ENCODE measurements at regions not wholly inside any gene's neighbourhood (a gene's known extent, or its start where the extent isn't known, plus 50 kb on each side); places are given as distances from the start of the nearest gene placed in this dataset.
A peak's percentile ranks its signal among the peaks of the same experiment; 100 is the strongest.

DNA sequence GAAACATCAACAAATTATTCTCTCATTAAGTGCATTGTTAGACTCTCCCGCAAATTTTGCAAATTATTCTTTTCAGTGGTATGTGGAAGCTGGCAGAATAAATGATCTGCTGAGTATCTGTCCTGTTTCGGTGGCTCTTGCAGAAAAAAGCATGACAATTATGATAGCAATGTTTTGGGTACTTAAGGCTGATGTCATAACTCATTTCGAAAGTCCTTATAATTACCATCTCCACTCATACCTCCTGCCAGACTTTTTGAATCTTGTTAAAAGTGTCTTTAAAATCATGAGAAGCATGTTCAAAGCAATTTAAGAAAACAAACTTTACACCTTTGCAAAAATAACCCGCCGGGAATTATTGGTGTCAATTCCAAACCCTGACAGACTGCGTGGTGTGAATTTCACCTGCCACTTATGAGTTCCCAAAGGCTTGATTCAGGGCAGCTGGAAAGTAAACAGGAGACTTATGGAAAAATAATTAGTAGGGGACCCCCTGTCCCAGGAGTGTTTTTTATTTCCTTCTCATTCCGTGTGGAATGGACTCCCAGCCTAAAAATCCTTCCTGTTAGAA lies 87.6 kb upstream of the E2F3 start:
- no TSS peak for BruUV-seq (replicated peaks)
- DNase-seq (ENCODE audit: low spot score): no peak
- intact Hi-C loops (cut with micrococcal nuclease; ENCODE audit: unreplicated experiment): no loop called here
- H3K4me3 ChIP-seq (ENCODE audit: low read depth, low read length, poor library complexity, severe bottlenecking): no peak overlapping the region
- POLR2A ChIA-PET (ENCODE audit: low non-redundant PET): no interaction called here
- peaks cover 3% of the 10 kb centered on the region for H3K4me1 ChIP-seq (ENCODE audit: insufficient read depth, low read length, poor library complexity, severe bottlenecking)
- CTCF ChIA-PET: no interaction called here
- no peaks in the 10 kb centered on the region for H3K9me3 ChIP-seq (ENCODE audit: low read depth, low read length, poor library complexity, severe bottlenecking)
- TF ChIP-seq, protein P1, sequence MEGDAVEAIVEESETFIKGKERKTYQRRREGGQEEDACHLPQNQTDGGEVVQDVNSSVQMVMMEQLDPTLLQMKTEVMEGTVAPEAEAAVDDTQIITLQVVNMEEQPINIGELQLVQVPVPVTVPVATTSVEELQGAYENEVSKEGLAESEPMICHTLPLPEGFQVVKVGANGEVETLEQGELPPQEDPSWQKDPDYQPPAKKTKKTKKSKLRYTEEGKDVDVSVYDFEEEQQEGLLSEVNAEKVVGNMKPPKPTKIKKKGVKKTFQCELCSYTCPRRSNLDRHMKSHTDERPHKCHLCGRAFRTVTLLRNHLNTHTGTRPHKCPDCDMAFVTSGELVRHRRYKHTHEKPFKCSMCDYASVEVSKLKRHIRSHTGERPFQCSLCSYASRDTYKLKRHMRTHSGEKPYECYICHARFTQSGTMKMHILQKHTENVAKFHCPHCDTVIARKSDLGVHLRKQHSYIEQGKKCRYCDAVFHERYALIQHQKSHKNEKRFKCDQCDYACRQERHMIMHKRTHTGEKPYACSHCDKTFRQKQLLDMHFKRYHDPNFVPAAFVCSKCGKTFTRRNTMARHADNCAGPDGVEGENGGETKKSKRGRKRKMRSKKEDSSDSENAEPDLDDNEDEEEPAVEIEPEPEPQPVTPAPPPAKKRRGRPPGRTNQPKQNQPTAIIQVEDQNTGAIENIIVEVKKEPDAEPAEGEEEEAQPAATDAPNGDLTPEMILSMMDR (conservative IDR thresholded peaks at IDR 0.05; ENCODE audit: low read depth, low read length): no peak
- no peak for TF ChIP-seq EZH2 (IDR thresholded peaks at IDR 0.05; ENCODE audit: borderline replicate concordance, low read depth, low read length, poor library complexity, severe bottlenecking)
- no peak overlapping the region for H3K27ac ChIP-seq (ENCODE audit: low read depth, low read length, poor library complexity, severe bottlenecking)
- no peaks in the 10 kb centered on the region for H3K36me3 ChIP-seq (ENCODE audit: insufficient read depth, low read length, poor library complexity, severe bottlenecking)
- H3K27me3 ChIP-seq (replicated peaks; ENCODE audit: insufficient read depth, low read depth, low read length, poor library complexity): peaks cover 7% of the 10 kb centered on the region

- no TSS peak for BruUV-seq (replicated peaks)
- Histone ChIP-seq H3K36me3 (ENCODE audit: insufficient read depth, low read length, poor library complexity, severe bottlenecking) (no peaks in the 10 kb centered on the region), H3K27ac (ENCODE audit: low read depth, low read length, poor library complexity, severe bottlenecking) (no peak overlapping the region), H3K9me3 (ENCODE audit: low read depth, low read length, poor library complexity, severe bottlenecking) (no peaks in the 10 kb centered on the region), H3K27me3 (replicated peaks; ENCODE audit: insufficient read depth, low read depth, low read length, poor library complexity) (peaks cover 7% of the 10 kb centered on the region), H3K4me1 (ENCODE audit: insufficient read depth, low read length, poor library complexity, severe bottlenecking) (peaks cover 3% of the 10 kb centered on the region), H3K4me3 (ENCODE audit: low read depth, low read length, poor library complexity, severe bottlenecking) (no peak overlapping the region)
- intact Hi-C loops (cut with micrococcal nuclease; ENCODE audit: unreplicated experiment): no loop called here
- CTCF ChIA-PET: no interaction called here
- TF ChIP-seq EZH2 (IDR thresholded peaks at IDR 0.05; ENCODE audit: borderline replicate concordance, low read depth, low read length, poor library complexity, severe bottlenecking): no peak
- TF ChIP-seq, protein P1 (conservative IDR thresholded peaks at IDR 0.05; ENCODE audit: low read depth, low read length): no peak
- POLR2A ChIA-PET (ENCODE audit: low non-redundant PET): no interaction called here
- peak; percentile 14 for DNase-seq (ENCODE audit: low spot score)
Measured at GRCh38 chr6:20314866-20315845, 86.5 kb upstream of the E2F3 start.

DNA sequence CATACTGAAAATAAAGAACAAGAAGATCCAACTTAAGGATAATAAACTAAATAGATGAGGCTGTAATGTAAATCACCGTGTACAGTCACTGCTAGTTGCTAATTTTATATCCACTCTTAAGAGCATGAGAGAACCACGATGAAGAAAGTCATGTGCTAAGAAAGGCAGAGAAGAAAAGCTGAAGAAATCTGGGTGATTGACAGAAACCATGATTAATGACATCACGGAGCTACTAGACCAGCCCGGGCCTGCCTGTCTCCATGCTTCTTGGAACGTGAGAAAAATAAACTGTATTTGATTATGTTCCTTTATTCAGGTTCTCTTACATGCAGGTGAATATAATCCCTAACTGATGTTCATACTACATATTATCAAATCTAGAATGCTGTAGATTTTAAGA lies 84.2 kb upstream of the E2F3 start:
- ChIA-PET POLR2A (ENCODE audit: low non-redundant PET) (no interaction called here), CTCF (no interaction called here)
- peaks cover 3% of the 10 kb centered on the region for H3K4me1 ChIP-seq (ENCODE audit: insufficient read depth, low read length, poor library complexity, severe bottlenecking)
- no peaks in the 10 kb centered on the region for H3K9me3 ChIP-seq (ENCODE audit: low read depth, low read length, poor library complexity, severe bottlenecking)
- TF ChIP-seq, protein P1 (conservative IDR thresholded peaks at IDR 0.05; ENCODE audit: low read depth, low read length): no peak
- no peak for TF ChIP-seq EZH2 (IDR thresholded peaks at IDR 0.05; ENCODE audit: borderline replicate concordance, low read depth, low read length, poor library complexity, severe bottlenecking)
- H3K36me3 ChIP-seq (ENCODE audit: insufficient read depth, low read length, poor library complexity, severe bottlenecking): no peaks in the 10 kb centered on the region
- BruUV-seq (replicated peaks): no TSS peak
- intact Hi-C loops (cut with micrococcal nuclease; ENCODE audit: unreplicated experiment): no loop called here
- peaks cover 6% of the 10 kb centered on the region for H3K27me3 ChIP-seq (replicated peaks; ENCODE audit: insufficient read depth, low read depth, low read length, poor library complexity)
- H3K27ac ChIP-seq (ENCODE audit: low read depth, low read length, poor library complexity, severe bottlenecking): no peak overlapping the region
- no peak overlapping the region for H3K4me3 ChIP-seq (ENCODE audit: low read depth, low read length, poor library complexity, severe bottlenecking)
- DNase-seq (ENCODE audit: low spot score): no peak
